DND-41 (cell line): ENCODE measurements at regions not wholly inside any gene's neighbourhood (a gene's known extent, or its start where the extent isn't known, plus 50 kb on each side); places are given as distances from the start of the nearest gene placed in this dataset.

ENCODE experiments used
- ATAC-seq: fragments of 200-7000 bp; cut with Tn5 transposase; 3 replicates; pipeline ENCODE4 v1.9.1; 2021; ENCODE audit warnings: low read depth; ENCODE audit not compliant: insufficient read depth
- DNase-seq: peaks from one replicate; pipeline ENCODE4 v3.0.0-alpha.2; 2020
- H2AFZ ChIP-seq: 2 replicates; pipeline ENCODE4 v1.6.0; 2012; ENCODE audit warnings: low read depth, low read length
- H3K27ac ChIP-seq: 2 replicates; pipeline ENCODE4 v1.5.1; 2012; ENCODE audit warnings: low read length, inconsistent platforms
- H3K27me3 ChIP-seq: fragments of 200-600 bp; sonication (generic); 2 replicates; pipeline ENCODE4 v1.6.0; 2012; ENCODE audit warnings: low read length, mild to moderate bottlenecking, inconsistent platforms; ENCODE audit not compliant: insufficient read depth, poor library complexity
- H3K36me3 ChIP-seq: 2 replicates; pipeline ENCODE4 v1.5.1; 2012; ENCODE audit warnings: low read length, inconsistent platforms; ENCODE audit not compliant: insufficient read depth
- H3K4me1 ChIP-seq: 2 replicates; pipeline ENCODE4 v1.5.1; 2012; ENCODE audit warnings: mild to moderate bottlenecking, low read length; ENCODE audit not compliant: insufficient read depth
- H3K4me2 ChIP-seq: 2 replicates; pipeline ENCODE4 v1.6.0; 2012; ENCODE audit warnings: mild to moderate bottlenecking, moderate library complexity, low read length, inconsistent platforms; ENCODE audit not compliant: insufficient read depth
- H3K4me3 ChIP-seq, 2 experiments: fragments of 200-600 bp in 1 of 2; shearing (Covaris generic) in 1 of 2; 2 replicates each; pipeline ENCODE4 v1.5.1; 2012 to 2016; ENCODE audit warnings: inconsistent platforms in 2 of 2, low read length in 2 of 2, mild to moderate bottlenecking in 2 of 2, low read depth in 1 of 2, moderate library complexity in 1 of 2
- H3K79me2 ChIP-seq: 2 replicates; pipeline ENCODE4 v1.6.0; 2012; ENCODE audit warnings: low read length, inconsistent platforms; ENCODE audit not compliant: insufficient read depth
- H3K9ac ChIP-seq: 2 replicates; pipeline ENCODE4 v1.6.0; 2012; ENCODE audit warnings: low read depth, mild to moderate bottlenecking, inconsistent platforms, low read length, moderate library complexity
- H3K9me3 ChIP-seq: 2 replicates; pipeline ENCODE4 v1.5.1; 2012; ENCODE audit warnings: low read length, moderate library complexity, mild to moderate bottlenecking, inconsistent platforms; ENCODE audit not compliant: insufficient read depth, severe bottlenecking
- H4K20me1 ChIP-seq: 2 replicates; pipeline ENCODE4 v1.6.0; 2012; ENCODE audit warnings: low read length; ENCODE audit not compliant: insufficient read depth
- EZH2 ChIP-seq: IDR thresholded peaks from 3 replicates; pipeline ENCODE4 v1.6.1; 2012; ENCODE audit warnings: borderline replicate concordance, low read depth, mild to moderate bottlenecking, moderate library complexity, low read length, inconsistent platforms; ENCODE audit not compliant: severe bottlenecking
- TF ChIP-seq, protein P1 (sequence below): IDR thresholded peaks from 2 replicates; pipeline ENCODE4 v1.5.1; 2012; ENCODE audit warnings: borderline replicate concordance, low read length, moderate library complexity, mild to moderate bottlenecking; ENCODE audit not compliant: poor library complexity, severe bottlenecking; ENCODE audit errors: extremely low read depth

DNA sequence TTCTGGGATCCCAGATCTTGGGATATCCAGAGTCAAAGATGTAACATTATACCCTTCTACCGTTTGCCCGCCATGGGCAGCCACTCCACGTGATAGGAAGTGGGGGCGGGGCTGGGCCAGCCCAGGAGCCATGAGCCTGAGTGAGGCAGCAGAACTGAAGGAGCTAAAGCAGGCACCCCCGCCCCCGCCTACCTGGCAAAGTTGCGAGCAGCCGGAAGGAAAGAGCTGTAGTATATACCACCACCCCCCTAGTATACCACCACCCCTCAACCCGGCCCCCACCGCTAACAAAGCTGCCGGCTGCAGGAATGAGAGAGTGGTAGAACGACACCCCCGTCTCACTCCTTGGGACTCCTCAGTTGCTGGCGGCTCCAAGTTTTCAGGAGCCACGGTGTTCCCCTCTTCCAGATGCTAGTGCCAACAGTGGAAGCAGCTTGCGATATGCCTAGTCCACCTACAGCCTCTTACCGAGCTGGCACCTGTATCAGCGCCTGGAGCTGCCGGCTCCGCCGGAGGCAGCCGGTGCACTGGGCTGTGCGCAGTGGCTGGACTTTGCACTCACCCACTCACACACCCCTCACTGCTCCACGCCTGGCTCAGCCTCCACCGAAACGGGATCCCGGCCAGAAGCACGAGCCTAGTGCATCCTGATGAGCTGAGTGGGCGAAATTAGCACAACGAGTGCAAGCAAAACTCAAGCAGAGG, 230.7 kb upstream of the PRR20A start:
- no peaks in the 10 kb centered on the region for H4K20me1 ChIP-seq
- no peak overlapping the region for H3K4me3 ChIP-seq
- H3K9me3 ChIP-seq, result no peaks in the 10 kb centered on the region
- TF ChIP-seq, protein P1, sequence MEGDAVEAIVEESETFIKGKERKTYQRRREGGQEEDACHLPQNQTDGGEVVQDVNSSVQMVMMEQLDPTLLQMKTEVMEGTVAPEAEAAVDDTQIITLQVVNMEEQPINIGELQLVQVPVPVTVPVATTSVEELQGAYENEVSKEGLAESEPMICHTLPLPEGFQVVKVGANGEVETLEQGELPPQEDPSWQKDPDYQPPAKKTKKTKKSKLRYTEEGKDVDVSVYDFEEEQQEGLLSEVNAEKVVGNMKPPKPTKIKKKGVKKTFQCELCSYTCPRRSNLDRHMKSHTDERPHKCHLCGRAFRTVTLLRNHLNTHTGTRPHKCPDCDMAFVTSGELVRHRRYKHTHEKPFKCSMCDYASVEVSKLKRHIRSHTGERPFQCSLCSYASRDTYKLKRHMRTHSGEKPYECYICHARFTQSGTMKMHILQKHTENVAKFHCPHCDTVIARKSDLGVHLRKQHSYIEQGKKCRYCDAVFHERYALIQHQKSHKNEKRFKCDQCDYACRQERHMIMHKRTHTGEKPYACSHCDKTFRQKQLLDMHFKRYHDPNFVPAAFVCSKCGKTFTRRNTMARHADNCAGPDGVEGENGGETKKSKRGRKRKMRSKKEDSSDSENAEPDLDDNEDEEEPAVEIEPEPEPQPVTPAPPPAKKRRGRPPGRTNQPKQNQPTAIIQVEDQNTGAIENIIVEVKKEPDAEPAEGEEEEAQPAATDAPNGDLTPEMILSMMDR, result no peak
- TF ChIP-seq EZH2, result no peak
- no peak overlapping the region for H3K27ac ChIP-seq
- no peaks in the 10 kb centered on the region for H3K36me3 ChIP-seq
- H3K9ac ChIP-seq, result no peak overlapping the region
- no peak for DNase-seq
- no peaks in the 10 kb centered on the region for H3K79me2 ChIP-seq
- ATAC-seq, result no peak
- H2AFZ ChIP-seq, result no peak overlapping the region
- H3K4me2 ChIP-seq, result no peak overlapping the region
- no peaks in the 10 kb centered on the region for H3K4me1 ChIP-seq
- H3K27me3 ChIP-seq, result no peaks in the 10 kb centered on the region

DNA sequence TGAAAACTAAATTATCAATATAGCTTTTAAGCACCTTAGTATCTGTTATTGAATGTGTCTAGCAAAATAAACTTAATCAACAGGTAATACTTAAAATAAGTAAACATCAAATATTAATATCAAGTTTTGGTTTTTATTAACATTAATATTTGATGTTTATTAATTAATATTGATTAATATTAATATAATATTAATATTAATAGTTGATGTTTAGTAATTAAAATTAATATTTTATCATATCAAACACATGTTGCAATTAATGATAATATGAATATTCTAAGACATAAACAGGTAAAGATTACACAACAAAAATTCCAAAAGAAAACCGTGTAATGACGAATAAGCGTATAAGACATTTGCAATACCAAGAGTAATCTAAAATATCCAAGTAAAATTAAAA, 222.8 kb upstream of the PRR20A start:
- Histone ChIP-seq H3K27me3 (no peaks in the 10 kb centered on the region), H3K79me2 (no peaks in the 10 kb centered on the region), H3K4me2 (no peak overlapping the region), H4K20me1 (no peaks in the 10 kb centered on the region), H3K9ac (no peak overlapping the region), H3K9me3 (no peaks in the 10 kb centered on the region), H3K4me1 (no peaks in the 10 kb centered on the region), H3K36me3 (no peaks in the 10 kb centered on the region), H3K4me3 (no peak overlapping the region), H2AFZ (no peak overlapping the region), H3K27ac (no peak overlapping the region)
- ATAC-seq (no peak), DNase-seq (no peak)
- TF ChIP-seq, protein P1, result no peak
- no peak for TF ChIP-seq EZH2

DNA sequence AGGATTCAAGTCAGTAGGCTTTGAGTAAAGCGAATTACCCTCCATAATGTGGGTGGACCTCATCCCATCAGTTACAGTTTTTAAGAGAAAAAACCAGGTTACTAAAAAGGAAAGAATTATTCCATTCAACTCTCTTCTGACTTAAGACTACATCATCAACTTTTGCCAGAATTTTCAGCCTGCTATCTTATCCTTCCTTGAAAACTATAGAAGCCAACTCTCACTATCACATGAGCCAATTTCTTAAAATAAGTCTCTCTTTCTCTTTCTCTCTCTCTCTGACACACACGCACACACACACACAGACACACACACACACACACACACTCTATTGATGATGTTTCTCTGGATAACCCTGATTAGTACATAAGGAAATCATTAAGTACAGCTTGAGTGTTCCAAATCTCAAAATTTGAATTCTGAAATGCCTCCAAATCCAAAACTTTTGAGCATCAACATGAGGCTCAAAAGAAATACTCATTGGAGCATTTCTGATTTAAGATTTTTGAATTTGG, 217.0 kb upstream of the PRR20A start:
- Histone ChIP-seq H3K36me3 (no peaks in the 10 kb centered on the region), H3K4me2 (no peak overlapping the region), H4K20me1 (no peaks in the 10 kb centered on the region), H3K27me3 (no peaks in the 10 kb centered on the region), H2AFZ (no peak overlapping the region), H3K4me3 (no peak overlapping the region), H3K4me1 (no peaks in the 10 kb centered on the region), H3K9ac (no peak overlapping the region), H3K9me3 (no peaks in the 10 kb centered on the region), H3K79me2 (no peaks in the 10 kb centered on the region), H3K27ac (no peak overlapping the region)
- ATAC-seq (no peak), DNase-seq (no peak)
- TF ChIP-seq, protein P1, result no peak
- TF ChIP-seq EZH2, result no peak
